Hepatocyte (in vitro differentiated cells): ENCODE measurements at regions not wholly inside any gene's neighbourhood (a gene's known extent, or its start where the extent isn't known, plus 50 kb on each side); places are given as distances from the start of the nearest gene placed in this dataset.

Experiments
- DNase-seq: peaks from one replicate; pipeline ENCODE4 v3.0.0-alpha.2; 2016; ENCODE audit warnings: low spot score
- H2AFZ ChIP-seq: fragments of 200-600 bp; sonication (generic); 2 replicates; pipeline ENCODE4 v1.6.0; 2016; ENCODE audit warnings: antibody characterized with exemption, mild to moderate bottlenecking
- H3K27ac ChIP-seq: fragments of 200-600 bp; sonication (generic); 2 replicates; pipeline ENCODE4 v1.5.1; 2016; ENCODE audit warnings: mild to moderate bottlenecking
- H3K27me3 ChIP-seq: fragments of 200-600 bp; sonication (generic); 2 replicates; pipeline ENCODE4 v1.6.1; 2016
- H3K36me3 ChIP-seq: fragments of 200-600 bp; sonication (generic); replicated peaks from 2 replicates; pipeline ENCODE4 v1.5.1; 2016; ENCODE audit warnings: low read depth; ENCODE audit not compliant: insufficient read depth
- H3K4me1 ChIP-seq: fragments of 200-600 bp; sonication (generic); 2 replicates; pipeline ENCODE4 v1.5.1; 2016; ENCODE audit warnings: mild to moderate bottlenecking, moderate library complexity; ENCODE audit not compliant: insufficient read depth
- H3K4me2 ChIP-seq: fragments of 200-600 bp; sonication (generic); 2 replicates; pipeline ENCODE4 v1.6.0; 2016
- H3K4me3 ChIP-seq: fragments of 200-600 bp; sonication (generic); 2 replicates; pipeline ENCODE4 v1.5.1; 2016; ENCODE audit warnings: mild to moderate bottlenecking
- H3K79me2 ChIP-seq: fragments of 200-600 bp; sonication (generic); 2 replicates; pipeline ENCODE4 v1.6.0; 2017; ENCODE audit warnings: mild to moderate bottlenecking
- H3K9me2 ChIP-seq: fragments of 200-600 bp; sonication (generic); replicated peaks from 2 replicates; pipeline ENCODE4 v1.6.0; 2017; ENCODE audit warnings: mild to moderate bottlenecking; ENCODE audit not compliant: insufficient read depth
- H3K9me3 ChIP-seq: fragments of 200-600 bp; sonication (generic); 2 replicates; pipeline ENCODE4 v1.5.1; 2016; ENCODE audit warnings: low read depth, mild to moderate bottlenecking
- H4K20me1 ChIP-seq: fragments of 200-600 bp; sonication (generic); 2 replicates; pipeline ENCODE4 v1.6.0; 2016; ENCODE audit warnings: mild to moderate bottlenecking; ENCODE audit not compliant: insufficient read depth, poor library complexity, severe bottlenecking
- EZH2 ChIP-seq: fragments of 200-600 bp; sonication (generic); IDR thresholded peaks from 2 replicates; pipeline ENCODE4 v1.6.1; 2016; ENCODE audit warnings: antibody characterized with exemption, mild to moderate bottlenecking, borderline replicate concordance
- EZH2phosphoT487 ChIP-seq: fragments of 200-600 bp; sonication (generic); IDR thresholded peaks from one replicate; pipeline ENCODE4 v1.6.1; 2018; ENCODE audit warnings: antibody characterized with exemption, mild to moderate bottlenecking, low read depth, moderate library complexity; ENCODE audit not compliant: unreplicated experiment, severe bottlenecking
- WGBS: methylation state at CpG from one replicate; pipeline ENCODE4 v1.1.6; 2016; ENCODE audit warnings: low lambda C conversion rate; ENCODE audit errors: missing lambda C conversion rate; 5-methylcytosine and 5-hydroxymethylcytosine counted together
- TF ChIP-seq, protein P1 (sequence below): fragments of 200-600 bp; sonication (generic); IDR thresholded peaks from 2 replicates; pipeline ENCODE4 v1.5.1; 2016; ENCODE audit warnings: antibody characterized with exemption, mild to moderate bottlenecking; ENCODE audit not compliant: poor library complexity

GRCh38 chr12:56872366-56872765 lies 61.8 kb downstream of the SDR9C7 start:
- H3K4me3 ChIP-seq = no peak overlapping the region
- no peaks in the 10 kb centered on the region for H3K9me3 ChIP-seq
- H3K9me2 ChIP-seq = no peaks in the 10 kb centered on the region
- no peaks in the 10 kb centered on the region for H3K79me2 ChIP-seq
- H3K36me3 ChIP-seq = no peaks in the 10 kb centered on the region
- no peak overlapping the region for H2AFZ ChIP-seq
- no peak overlapping the region for H3K4me2 ChIP-seq
- no peak for TF ChIP-seq EZH2
- TF ChIP-seq, protein P1, sequence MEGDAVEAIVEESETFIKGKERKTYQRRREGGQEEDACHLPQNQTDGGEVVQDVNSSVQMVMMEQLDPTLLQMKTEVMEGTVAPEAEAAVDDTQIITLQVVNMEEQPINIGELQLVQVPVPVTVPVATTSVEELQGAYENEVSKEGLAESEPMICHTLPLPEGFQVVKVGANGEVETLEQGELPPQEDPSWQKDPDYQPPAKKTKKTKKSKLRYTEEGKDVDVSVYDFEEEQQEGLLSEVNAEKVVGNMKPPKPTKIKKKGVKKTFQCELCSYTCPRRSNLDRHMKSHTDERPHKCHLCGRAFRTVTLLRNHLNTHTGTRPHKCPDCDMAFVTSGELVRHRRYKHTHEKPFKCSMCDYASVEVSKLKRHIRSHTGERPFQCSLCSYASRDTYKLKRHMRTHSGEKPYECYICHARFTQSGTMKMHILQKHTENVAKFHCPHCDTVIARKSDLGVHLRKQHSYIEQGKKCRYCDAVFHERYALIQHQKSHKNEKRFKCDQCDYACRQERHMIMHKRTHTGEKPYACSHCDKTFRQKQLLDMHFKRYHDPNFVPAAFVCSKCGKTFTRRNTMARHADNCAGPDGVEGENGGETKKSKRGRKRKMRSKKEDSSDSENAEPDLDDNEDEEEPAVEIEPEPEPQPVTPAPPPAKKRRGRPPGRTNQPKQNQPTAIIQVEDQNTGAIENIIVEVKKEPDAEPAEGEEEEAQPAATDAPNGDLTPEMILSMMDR = no peak
- TF ChIP-seq EZH2phosphoT487 = no peak
- no peaks in the 10 kb centered on the region for H4K20me1 ChIP-seq
- H3K27ac ChIP-seq = no peak overlapping the region
- H3K4me1 ChIP-seq = no peaks in the 10 kb centered on the region
- no peak for DNase-seq
- H3K27me3 ChIP-seq = no peaks in the 10 kb centered on the region

DNA sequence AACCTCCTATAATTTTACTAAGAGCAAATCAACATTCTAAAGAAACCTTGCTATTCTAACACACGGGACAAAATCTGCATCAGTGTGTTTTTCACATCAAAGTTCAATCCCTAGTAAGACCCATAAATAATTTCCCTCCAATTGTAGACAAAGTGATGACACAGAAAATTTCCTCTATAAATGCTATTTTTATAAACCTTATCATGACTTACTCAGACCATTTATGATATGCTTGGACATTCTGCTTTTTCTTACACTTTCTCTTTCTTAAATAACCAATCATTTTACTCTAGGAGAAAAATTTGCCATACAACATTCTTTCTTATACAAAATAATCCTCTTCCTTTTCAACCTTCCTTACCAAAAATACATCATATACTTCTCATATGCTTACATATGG lies 67.0 kb downstream of the SDR9C7 start:
- Histone ChIP-seq H3K4me3 (no peak overlapping the region), H4K20me1 (no peaks in the 10 kb centered on the region), H3K4me1 (no peaks in the 10 kb centered on the region), H3K9me3 (peaks cover 13% of the 10 kb centered on the region), H3K27ac (no peak overlapping the region), H2AFZ (no peak overlapping the region), H3K36me3 (no peaks in the 10 kb centered on the region), H3K4me2 (no peak overlapping the region), H3K9me2 (no peaks in the 10 kb centered on the region), H3K79me2 (no peaks in the 10 kb centered on the region), H3K27me3 (no peaks in the 10 kb centered on the region)
- WGBS = 52% methylated on average over 1 of the region's 1 CpG
- no peak for DNase-seq
- TF ChIP-seq EZH2 (no peak), EZH2phosphoT487 (no peak)
- TF ChIP-seq, protein P1 = no peak

DNA sequence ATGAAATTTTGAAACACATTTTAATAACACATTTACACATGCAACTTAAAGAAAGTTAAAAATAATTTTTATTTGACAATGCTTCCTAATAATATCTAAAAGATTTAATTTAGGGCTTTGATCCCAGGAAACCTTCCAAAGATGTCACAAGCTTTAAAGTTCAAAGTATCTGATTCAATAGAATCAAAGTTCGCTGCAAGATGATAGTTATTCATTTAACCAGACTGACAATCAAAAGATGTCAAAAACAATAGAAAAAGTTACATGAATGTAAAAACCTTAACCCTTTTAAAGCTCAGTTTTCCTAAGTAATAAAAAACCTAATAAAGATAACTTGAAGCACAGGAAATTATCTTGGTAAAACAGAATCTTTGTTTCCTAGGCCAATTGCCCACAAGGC lies 67.7 kb downstream of the SDR9C7 start:
- WGBS = 61% methylated on average over 1 of the region's 1 CpG
- Histone ChIP-seq H3K27me3 (no peaks in the 10 kb centered on the region), H3K4me2 (no peak overlapping the region), H4K20me1 (no peaks in the 10 kb centered on the region), H3K4me1 (no peaks in the 10 kb centered on the region), H3K79me2 (no peaks in the 10 kb centered on the region), H3K36me3 (no peaks in the 10 kb centered on the region), H3K9me3 (peaks cover 13% of the 10 kb centered on the region), H3K9me2 (no peaks in the 10 kb centered on the region), H3K4me3 (no peak overlapping the region), H3K27ac (no peak overlapping the region), H2AFZ (no peak overlapping the region)
- DNase-seq = no peak
- no peak for TF ChIP-seq EZH2
- TF ChIP-seq, protein P1 = no peak
- TF ChIP-seq EZH2phosphoT487 = no peak

DNA sequence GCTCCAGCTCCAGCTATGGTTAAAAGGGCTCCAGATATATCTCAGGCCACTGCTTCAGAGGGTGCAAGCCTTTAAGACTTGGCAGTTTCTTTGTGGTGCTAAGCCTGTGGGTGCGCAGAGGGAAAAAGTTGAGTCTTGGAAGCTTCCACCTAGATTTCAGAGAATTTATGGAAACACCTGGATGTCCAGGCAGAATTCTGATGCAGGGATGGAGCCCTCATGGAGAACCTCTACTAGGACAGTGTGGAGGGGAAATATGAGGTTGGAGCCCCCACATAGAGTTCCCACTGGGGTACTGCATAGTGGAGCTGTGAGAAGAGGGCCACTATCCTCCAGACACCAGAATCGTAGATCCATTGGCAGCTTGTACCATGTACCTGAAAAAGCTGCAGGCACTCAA lies 69.9 kb downstream of the SDR9C7 start:
- H3K4me2 ChIP-seq = no peak overlapping the region
- H3K9me2 ChIP-seq = no peaks in the 10 kb centered on the region
- H3K36me3 ChIP-seq = no peaks in the 10 kb centered on the region
- no peaks in the 10 kb centered on the region for H4K20me1 ChIP-seq
- no peak for DNase-seq
- H3K9me3 ChIP-seq = peaks cover 13% of the 10 kb centered on the region
- H3K27ac ChIP-seq = no peak overlapping the region
- no peak overlapping the region for H2AFZ ChIP-seq
- TF ChIP-seq, protein P1 = no peak
- TF ChIP-seq EZH2phosphoT487 (no peak), EZH2 (no peak)
- H3K79me2 ChIP-seq = no peaks in the 10 kb centered on the region
- H3K4me1 ChIP-seq = no peaks in the 10 kb centered on the region
- no peaks in the 10 kb centered on the region for H3K27me3 ChIP-seq
- no peak overlapping the region for H3K4me3 ChIP-seq
- WGBS = 78% methylated on average over 2 of the region's 2 CpGs
